OCI-LY1 (cell line): ENCODE measurements at regions not wholly inside any gene's neighbourhood (a gene's known extent, or its start where the extent isn't known, plus 50 kb on each side); places are given as distances from the start of the nearest gene placed in this dataset.

Experiments used
- CTCF ChIP-seq: fragments of 200-600 bp; sonication (generic), shearing (Covaris generic); IDR thresholded peaks from 2 replicates; pipeline ENCODE4 v1.5.1; 2017; ENCODE audit warnings: mild to moderate bottlenecking, antibody characterized with exemption, low read length, moderate library complexity, mixed read lengths
- EZH2 ChIP-seq: fragments of 200-600 bp; sonication (generic), shearing (Covaris generic); IDR thresholded peaks from 2 replicates; pipeline ENCODE4 v1.8.0; 2017; ENCODE audit warnings: borderline replicate concordance, mixed run types, mild to moderate bottlenecking, antibody characterized with exemption, low read length, moderate library complexity, mixed read lengths

DNA sequence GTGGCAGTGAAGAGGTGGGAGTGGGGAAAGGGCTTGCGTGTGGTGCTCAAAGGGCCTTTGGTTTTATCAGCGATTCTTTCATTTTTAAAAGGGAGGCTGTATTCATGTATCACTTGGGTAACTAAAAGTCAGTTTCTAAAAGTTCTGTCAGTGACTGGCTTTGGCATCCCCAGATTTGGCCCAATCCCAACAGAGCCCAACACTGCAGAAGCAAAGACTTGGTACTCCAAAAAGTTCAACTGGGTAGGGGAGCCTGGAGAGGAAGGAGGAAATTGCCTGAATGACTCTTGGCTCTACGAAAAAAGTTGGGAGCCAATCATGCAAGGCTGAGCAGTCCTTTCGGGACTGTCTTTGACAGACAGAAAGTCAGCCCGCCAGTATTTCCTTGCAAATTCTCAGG lies 54.5 kb upstream of the COL13A1 start:
- TF ChIP-seq CTCF (no peak), EZH2 (no peak)
